EL (cell line): ENCODE measurements at regions not wholly inside any gene's neighbourhood (a gene's known extent, or its start where the extent isn't known, plus 50 kb on each side); places are given as distances from the start of the nearest gene placed in this dataset.

Experiments used
- DNase-seq: peaks from one replicate; pipeline ENCODE4 v3.0.0-alpha.2; 2016

GRCh38 chr2:187943772-187944369 lies 347.8 kb upstream of the GULP1 start:
- DNase-seq = no peak

DNA sequence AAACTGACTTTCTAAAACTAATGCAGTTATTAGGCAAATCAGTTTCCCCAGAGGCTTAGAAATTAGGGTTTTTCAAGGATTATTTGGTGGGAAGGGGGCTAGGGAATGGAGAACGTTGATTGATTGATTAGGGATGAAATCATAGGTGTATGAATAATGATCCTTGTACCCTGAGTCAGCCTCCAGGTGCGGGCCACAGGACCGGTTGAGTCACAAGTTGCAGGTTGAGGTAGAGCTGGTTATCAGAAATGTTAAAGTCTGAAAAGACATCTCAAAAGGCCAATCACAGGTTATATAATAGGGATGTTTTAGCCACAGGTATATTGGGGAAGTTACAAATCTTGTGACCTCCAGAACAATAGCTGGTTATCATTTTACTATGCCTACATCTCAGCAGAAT lies 341.8 kb upstream of the GULP1 start:
- no peak for DNase-seq

DNA sequence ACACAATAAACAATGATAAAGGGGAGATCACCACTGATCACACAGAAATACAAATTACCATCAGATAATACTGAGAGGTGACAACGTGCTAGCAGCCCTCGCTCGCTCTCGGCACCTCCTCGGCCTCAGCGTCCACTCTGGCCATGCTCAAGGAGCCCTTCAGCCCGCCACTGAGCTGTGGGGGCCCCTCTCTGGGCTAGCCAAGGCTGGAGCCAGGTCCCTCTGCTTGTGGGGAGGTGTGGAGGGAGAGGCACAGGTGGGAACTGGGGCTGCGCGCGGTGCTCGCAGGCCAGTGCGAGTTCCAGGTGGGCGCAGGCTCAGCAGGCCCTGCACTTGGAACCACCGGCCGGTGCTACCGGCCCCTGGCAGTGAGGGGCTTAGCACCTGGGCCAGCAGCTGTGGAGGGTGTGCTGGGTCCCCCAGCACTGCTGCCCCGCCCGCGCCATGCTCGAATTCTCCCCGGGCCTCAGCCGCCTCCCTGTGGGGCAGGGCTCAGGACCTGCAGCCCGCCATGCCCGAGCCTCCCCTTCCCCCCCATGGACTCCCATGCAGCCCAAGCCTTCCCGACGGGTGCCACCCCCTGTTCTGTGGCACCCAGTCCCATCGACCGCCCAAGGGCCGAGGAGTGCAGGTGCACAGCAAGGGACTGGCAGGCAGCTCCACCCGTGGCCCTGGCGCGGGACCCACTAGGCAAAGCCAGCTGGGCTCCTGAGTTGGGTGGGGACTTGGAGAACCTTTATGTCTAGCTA lies 340.0 kb upstream of the GULP1 start:
- DNase-seq = no peak

DNA sequence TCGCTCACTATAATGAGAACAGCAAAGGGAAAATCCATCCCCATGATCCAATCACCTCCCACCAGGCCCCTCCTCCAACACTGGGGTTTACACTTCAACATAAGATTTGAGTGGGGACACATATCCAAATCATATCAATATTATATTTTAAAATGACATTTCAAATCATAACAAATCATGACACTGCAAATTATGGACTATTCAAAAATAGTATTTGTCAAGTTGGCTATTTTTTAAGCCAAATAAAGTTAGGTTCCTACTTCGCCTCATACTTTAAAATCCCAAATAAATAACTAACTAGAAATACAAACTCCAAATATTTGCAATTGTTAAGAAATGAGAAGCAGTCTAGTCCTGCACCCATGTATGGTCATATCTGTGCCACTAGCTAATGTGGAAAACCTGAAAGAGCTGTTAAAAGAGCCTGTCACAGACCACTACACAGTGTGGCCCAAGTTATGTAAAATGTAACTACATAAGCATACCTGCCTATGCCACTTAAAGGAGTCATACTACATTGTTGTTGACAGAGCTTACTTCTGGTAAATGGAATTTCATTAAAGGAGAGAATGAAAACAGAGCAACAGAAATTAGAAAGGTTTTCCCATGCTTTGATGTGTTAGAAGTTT lies 334.7 kb upstream of the GULP1 start:
- no peak for DNase-seq

DNA sequence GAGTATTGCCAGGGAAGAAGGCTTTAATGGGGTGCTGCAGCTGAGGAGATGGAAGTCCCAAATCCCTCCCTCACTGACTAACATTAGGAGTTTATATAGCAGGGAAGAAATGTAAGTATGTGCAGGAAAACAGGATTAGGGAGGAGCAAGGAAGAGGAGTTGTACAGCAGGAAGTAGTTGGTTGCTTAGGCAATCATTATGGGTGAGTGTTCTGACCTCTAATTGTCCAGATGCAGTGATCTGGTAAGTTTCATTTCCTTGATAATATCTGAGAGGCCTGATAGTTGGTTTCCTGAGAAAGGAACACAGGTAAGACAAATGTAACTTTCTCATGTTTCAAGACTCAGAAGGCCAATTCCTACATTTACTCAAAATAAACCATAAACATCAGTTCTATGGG lies 331.9 kb upstream of the GULP1 start:
- DNase-seq = peak; percentile 26

DNA sequence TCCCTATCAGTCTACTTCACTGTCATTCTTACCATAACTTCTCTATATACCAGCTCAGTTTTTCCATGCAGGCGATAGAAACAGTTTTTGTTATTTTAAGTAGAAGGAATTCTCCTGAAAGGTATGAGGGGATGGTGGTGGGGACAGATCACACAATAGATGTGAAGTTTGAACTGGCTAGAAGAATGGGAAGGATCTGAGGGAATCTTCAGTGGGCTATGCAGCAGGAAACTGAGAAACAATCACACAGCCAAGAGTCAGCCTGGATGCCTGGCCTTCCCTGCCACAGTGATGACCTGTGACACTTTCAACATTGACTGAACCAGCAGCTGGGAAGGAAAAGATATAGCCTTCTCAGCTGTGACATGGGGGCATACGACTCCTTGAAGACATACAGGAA lies 329.1 kb upstream of the GULP1 start:
- DNase-seq = no peak

DNA sequence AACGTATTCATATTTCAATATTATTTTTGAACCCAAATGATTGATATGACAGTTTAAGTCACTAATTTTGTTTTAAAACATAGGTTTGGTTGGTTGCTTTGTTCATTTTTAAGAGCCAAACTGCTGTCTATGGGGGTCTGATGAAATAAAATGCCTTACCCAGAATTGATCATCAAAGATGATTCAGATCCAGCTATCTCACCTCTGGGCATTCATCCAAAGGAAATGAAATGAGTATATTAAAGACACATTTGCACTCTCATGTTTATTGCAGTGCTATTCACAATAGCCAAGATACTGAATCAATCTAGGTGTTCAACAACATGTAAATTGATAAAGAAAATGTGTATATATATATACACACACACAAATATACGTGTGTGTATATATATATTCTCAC lies 326.9 kb upstream of the GULP1 start:
- DNase-seq = peak; percentile 65

GRCh38 chr2:187966924-187967323 lies 324.8 kb upstream of the GULP1 start:
- no peak for DNase-seq

DNA sequence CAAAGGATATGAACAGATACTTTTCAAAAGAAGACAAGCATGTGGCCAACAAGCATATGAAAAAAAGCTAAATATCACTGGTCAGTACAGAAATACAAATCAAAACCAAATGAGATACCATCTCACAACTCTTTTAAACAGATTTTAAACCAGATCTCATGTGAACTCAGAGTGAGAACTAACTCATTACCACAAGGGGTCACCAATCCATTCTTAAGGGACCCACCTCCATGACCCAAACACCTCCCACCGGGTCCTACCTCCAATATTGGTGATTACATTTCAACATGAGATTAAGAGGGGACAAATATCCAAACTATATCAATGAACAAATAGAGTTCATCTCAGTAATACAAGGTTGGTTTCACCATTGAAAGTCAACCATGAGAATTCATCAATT lies 319.8 kb upstream of the GULP1 start:
- DNase-seq = no peak

GRCh38 chr2:187976259-187976985 lies 315.3 kb upstream of the GULP1 start:
- DNase-seq = no peak

DNA sequence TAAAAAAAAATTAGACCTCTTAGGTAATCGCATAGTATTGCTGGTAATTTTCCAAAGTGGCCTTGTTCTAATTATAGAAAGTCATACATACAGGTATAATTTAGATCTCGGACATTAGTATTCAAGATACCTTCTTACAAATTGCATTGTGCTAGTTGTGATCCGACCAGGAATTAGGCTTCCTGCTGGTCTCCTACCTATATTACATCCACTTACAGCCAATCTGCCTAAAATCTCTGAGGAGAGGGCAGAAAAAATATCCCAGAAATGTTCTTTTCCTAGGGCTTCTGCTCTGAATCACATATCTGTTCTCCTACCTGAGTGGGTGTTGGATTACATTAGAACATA lies 314.7 kb upstream of the GULP1 start:
- DNase-seq = no peak

DNA sequence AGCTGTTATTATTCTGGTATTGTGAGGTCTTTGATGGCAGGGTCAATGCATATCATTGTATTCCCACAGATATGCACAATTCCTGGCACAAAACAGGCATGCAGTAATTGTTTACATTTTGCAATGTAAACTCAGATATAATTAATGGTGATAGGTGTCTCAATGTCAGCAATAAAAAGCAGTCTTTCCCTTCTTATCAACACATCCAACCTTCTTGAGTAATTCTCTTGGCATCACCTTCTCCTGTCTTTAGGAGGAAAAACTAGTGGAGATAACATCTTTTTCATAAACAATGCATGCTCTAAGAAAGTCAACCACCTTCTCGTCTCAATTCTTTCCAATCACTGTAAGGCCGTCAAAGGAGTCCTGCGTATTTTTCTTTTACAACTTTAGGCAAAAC lies 313.3 kb upstream of the GULP1 start:
- no peak for DNase-seq

DNA sequence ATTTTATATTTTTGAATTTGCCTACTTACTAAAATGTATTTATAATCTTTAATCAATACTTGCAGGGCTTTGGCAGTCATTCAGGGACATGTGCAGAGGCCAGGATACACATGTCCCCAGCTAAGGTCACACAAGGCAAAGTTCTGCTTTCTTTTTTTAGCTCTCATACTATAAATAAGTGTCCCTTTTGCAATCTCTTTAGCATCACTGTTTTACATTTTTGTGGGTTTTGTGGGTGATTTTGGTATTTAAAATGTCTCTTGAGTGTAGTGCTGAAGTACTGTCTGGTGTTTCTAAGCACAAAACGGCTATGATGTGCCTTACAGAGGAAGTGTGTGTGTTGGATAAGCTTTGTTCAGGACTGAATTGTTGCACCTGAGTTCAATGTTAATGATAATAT lies 309.0 kb upstream of the GULP1 start:
- peak; percentile 80 for DNase-seq

DNA sequence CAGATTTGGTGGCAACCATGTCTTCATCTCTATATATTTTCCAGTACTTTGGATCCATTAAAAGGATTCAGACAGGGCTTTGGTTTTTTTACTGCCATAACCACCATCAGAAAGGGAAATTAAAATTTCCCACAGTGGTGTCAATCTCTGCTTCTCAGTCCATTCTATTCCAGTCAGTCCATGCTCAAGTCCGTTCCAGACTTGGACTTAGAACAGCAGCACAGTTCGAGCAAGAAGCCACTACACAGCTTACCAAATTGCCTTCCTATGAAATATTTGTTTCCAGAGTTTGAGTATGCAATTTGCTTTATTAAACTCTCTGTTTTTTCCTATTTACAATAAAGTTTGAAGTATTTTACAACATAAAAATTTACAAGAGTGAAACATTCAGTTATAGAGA lies 306.5 kb upstream of the GULP1 start:
- no peak for DNase-seq

DNA sequence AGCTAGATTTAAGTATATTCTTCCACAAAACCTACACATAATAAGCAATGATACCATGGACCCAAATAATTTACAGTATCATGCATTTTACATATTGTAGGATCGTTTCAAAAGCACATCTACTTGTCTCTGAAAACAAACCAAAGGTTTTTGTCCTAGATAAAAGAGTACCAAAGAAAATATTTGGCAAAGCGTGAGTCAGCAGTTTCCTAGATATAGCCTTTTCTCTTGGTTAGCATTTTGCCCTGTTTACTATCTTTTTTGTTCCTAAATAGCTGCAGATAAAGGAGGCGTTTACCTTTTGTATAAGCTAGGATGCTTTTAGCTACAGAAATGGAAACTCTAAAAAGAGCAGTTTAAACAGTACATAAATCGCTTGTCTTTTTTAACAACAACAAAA lies 305.8 kb upstream of the GULP1 start:
- DNase-seq = no peak

GRCh38 chr2:187986390-187987105 lies 305.1 kb upstream of the GULP1 start:
- no peak for DNase-seq

DNA sequence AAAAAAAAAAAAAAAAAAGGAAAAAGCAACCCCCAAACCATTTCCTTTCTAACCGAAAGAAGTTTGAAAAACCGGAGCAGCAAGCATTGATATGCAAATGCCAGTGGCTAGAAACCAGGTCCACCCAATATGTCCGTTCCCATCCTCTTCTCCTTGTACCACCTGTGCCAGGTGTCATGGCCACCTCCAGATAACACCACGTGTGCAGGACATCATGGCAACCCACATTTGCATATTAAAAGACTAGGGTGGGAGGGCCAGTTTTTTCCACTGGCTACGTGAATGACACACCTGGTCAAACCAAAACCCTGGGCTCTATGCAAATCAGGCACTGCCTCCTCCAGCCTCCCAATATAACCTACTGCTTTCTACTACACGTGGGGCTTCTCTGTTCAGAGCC lies 303.3 kb upstream of the GULP1 start:
- DNase-seq = no peak

DNA sequence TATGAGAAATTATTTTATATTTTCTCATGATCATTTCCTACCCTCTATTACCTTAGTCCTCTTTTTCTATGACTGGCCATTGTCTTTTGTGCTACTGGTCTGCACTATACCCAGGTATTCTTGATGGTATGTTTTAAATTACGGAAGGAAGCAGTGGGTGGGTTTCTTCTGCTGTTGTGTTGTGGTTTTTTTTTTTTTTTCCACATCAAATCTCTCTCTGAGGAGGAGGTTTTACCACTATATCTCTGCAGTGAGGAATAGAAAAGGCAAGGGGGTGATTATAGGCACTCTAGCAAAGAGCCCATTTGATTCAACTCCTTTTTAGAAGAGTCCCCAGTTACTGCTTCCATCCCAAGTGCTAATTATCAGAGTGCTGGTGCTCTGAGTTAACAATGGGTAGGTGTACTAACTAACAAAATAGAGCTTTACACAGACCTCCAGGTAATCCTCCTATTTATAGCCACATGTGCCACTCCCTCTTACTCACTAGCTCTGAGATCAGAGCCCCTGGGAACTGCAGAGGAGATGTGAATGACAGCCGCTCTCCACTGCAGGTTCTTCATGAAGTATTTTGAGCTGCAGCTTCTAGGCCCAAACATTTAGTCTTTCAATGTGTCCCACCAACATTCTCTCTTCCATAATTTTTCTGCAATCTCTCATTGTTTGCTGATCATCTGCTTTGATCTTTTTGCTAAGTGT lies 301.6 kb upstream of the GULP1 start:
- no peak for DNase-seq

- DNase-seq = no peak
Measured at GRCh38 chr2:187991389-187991788, 300.3 kb upstream of the GULP1 start.

DNA sequence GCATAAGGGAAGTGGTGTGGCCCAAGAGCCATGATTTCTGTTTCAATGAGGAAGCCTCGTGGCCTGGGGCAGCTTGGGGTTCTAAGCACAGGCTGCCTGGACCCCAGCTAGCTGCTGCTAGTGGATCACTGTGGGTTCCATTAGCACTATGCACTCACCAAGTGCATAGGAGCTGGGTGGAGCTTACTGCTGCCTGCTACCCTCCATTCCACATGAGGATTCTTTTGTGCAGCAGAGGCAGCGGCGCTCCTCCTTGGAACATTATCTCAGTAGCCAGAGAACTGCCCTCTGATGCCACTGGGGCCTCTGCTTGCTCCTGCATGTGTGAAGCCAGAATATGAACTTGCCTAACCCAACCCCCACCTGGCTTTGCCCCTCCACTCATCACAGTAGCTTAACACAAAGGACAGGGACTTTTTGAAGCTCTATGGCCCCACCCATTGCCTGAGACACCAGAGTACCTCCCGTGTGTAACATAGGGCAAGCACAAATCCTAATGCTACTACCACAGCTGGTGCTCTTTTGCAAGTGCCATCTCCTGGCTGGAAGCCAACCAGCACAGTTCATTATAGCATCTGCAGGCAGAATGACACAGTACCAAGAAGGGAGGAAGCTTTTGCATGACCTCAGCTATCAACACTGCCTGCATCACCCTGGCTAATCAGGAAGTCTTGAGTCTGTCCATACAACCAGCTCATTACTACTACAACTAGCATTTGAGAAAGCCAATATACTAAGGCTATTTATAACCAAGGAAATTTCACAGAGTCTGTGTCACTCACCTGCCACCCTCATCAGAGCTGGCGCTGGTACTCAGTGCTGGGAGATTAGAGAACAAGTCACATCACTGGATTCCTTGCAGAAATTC lies 297.0 kb upstream of the GULP1 start:
- peak; percentile 48 for DNase-seq

- DNase-seq = no peak
Measured at GRCh38 chr2:187995556-187995955, 296.1 kb upstream of the GULP1 start.

GRCh38 chr2:187996630-187997029 lies 295.0 kb upstream of the GULP1 start:
- no peak for DNase-seq
